ENCODE measurements at regions not wholly inside any gene's neighbourhood (a gene's known extent, or its start where the extent isn't known, plus 50 kb on each side); places are given as distances from the start of the nearest gene placed in this dataset.

DNA sequence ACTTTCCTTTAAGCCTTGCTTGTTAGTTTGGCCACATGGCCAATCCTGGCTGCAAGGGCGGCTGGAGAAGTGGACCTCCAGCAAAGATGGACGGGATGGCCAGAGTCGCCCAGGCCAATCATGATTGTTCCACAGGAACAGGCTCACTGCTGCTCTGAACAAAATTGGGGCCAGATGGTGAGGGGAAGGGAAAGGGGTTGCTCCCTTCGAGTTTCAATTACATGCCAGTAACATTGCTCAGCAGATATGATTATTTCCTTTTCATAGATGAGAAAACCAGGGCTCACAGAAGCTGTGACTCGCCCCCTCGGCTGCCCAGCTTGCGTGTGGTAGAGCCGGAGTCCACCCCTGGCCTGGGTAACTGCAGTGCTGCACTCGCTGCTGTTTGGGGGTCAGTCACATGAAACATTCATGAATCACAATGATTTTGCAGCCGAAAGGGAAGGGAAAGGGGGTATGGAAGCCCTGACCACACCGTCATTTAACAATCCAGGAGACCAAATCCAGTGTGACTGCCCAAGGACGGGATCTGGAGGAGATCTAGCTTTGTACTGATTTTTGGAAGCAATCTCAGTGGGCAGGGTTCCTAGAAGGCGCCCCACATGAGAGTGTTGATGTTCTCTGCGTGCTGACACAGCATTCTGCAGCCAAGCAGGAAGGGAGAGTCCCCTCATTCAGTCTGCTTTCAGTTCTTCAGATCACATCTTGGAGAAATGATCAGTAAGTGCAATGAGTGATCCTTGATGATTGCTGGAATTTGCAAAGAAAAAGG, 77.3 kb upstream of the MSX1 start:
- no peak overlapping the region for H3K4me3 ChIP-seq (ENCODE audit: control insufficient read depth in 1 of 7, extremely low read depth in 1 of 7, insufficient read depth in 4 of 7, low read depth in 2 of 7, low read length in 6 of 7)

DNA sequence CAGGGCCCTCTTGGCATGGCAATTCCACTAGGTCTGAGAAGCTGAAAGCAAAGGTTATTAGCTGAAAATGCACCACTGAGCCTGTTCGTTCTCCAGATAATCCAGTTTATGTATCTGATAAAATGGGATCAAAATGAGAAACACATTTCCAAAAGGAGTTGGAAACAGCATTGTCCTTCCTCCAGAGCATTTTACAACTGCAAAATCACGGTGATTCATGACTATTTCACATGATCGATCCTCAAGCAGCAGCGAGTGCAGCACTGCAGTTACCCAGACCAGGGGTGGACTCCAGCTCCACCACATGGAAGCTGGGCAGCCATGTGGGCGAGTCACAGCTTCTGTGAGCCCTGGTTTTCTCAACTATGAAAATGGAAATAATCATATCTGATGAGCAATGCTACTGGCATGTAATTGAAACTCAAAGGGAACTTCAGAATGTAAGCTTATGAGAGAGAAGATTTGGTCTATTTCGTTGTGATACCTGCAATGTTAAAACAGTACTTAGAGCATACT, 78.7 kb upstream of the MSX1 start:
- no peaks in the 10 kb centered on the region for H3K27me3 ChIP-seq (replicated peaks in 2 of 5; ENCODE audit: control insufficient read depth in 4 of 5, insufficient read depth in 5 of 5, low read length in 4 of 5)
- no peak overlapping the region for H3K27ac ChIP-seq (ENCODE audit: insufficient read depth in 1 of 2, low read depth in 1 of 2, low read length in 2 of 2, poor library complexity in 1 of 2, severe bottlenecking in 2 of 2)
- H3K4me1 ChIP-seq (ENCODE audit: control extremely low read depth in 1 of 4, control insufficient read depth in 4 of 4, insufficient read depth in 4 of 4, low read length in 3 of 4) = peaks cover 0 to 3% (median 0%) of the 10 kb centered on the region in 4 experiments
- H3K9me3 ChIP-seq (ENCODE audit: control extremely low read depth in 1 of 5, control insufficient read depth in 4 of 5, insufficient read depth in 2 of 5, low read depth in 1 of 5, low read length in 4 of 5) = peaks cover 0 to 14% (median 5%) of the 10 kb centered on the region in 5 experiments
- POLR2A ChIA-PET = no interaction called here
- H3K4me3 ChIP-seq (ENCODE audit: control insufficient read depth in 1 of 7, extremely low read depth in 1 of 7, insufficient read depth in 4 of 7, low read depth in 2 of 7, low read length in 6 of 7) = no peak overlapping the region
- CTCF ChIA-PET = no interaction called here
- DNase-seq = no peak
- H3K36me3 ChIP-seq (ENCODE audit: control insufficient read depth in 4 of 4, insufficient read depth in 4 of 4, low read length in 3 of 4) = no peaks in the 10 kb centered on the region
- 90% methylated on average over 5 of the region's 6 CpGs for WGBS (ENCODE audit: insufficient coverage)

More for the DNA sequence above, 77.3 kb upstream of the MSX1 start:
- Histone ChIP-seq H3K9me3 (ENCODE audit: control extremely low read depth in 1 of 5, control insufficient read depth in 4 of 5, insufficient read depth in 2 of 5, low read depth in 1 of 5, low read length in 4 of 5) (peaks cover 0 to 22% (median 5%) of the 10 kb centered on the region in 5 experiments), H3K27me3 (replicated peaks in 2 of 5; ENCODE audit: control insufficient read depth in 4 of 5, insufficient read depth in 5 of 5, low read length in 4 of 5) (no peaks in the 10 kb centered on the region), H3K27ac (ENCODE audit: insufficient read depth in 1 of 2, low read depth in 1 of 2, low read length in 2 of 2, poor library complexity in 1 of 2, severe bottlenecking in 2 of 2) (no peak overlapping the region), H3K4me1 (ENCODE audit: control extremely low read depth in 1 of 4, control insufficient read depth in 4 of 4, insufficient read depth in 4 of 4, low read length in 3 of 4) (peaks cover 0 to 3% (median 1%) of the 10 kb centered on the region in 4 experiments), H3K36me3 (ENCODE audit: control insufficient read depth in 4 of 4, insufficient read depth in 4 of 4, low read length in 3 of 4) (no peaks in the 10 kb centered on the region)
- ChIA-PET POLR2A (no interaction called here), CTCF (no interaction called here)
- 83% methylated on average over 13 of the region's 14 CpGs for WGBS (ENCODE audit: insufficient coverage)
- DNase-seq = peak in 1 of 3 donors; percentile 5

DNA sequence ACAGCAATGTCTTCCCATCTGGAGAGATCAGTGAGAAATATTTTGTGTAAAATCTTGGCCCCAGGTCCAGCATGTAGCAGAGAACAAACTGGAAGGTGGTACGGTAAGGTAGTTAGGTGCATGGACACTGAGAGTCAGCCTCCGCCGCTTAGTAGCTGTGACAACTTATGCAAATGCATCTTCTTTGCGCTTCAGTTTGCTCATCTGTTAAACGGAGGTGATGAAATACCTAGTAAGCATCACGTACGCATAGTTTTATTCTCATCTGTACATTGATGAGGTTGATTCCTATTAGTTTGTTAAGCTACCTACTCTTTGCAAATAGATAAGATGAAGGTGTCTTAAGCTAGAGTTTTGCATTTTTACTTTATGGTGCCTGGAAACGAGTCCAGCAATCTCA, 80.0 kb upstream of the MSX1 start:
- POLR2A ChIA-PET = no interaction called here
- no peak overlapping the region for H3K27ac ChIP-seq (ENCODE audit: insufficient read depth in 1 of 2, low read depth in 1 of 2, low read length in 2 of 2, poor library complexity in 1 of 2, severe bottlenecking in 2 of 2)
- H3K4me1 ChIP-seq (ENCODE audit: control extremely low read depth in 1 of 4, control insufficient read depth in 4 of 4, insufficient read depth in 4 of 4, low read length in 3 of 4) = peaks cover 0 to 3% (median 0%) of the 10 kb centered on the region in 4 experiments
- no peaks in the 10 kb centered on the region for H3K27me3 ChIP-seq (replicated peaks in 2 of 5; ENCODE audit: control insufficient read depth in 4 of 5, insufficient read depth in 5 of 5, low read length in 4 of 5)
- H3K36me3 ChIP-seq (ENCODE audit: control insufficient read depth in 4 of 4, insufficient read depth in 4 of 4, low read length in 3 of 4) = no peaks in the 10 kb centered on the region
- H3K4me3 ChIP-seq (ENCODE audit: control insufficient read depth in 1 of 7, extremely low read depth in 1 of 7, insufficient read depth in 4 of 7, low read depth in 2 of 7, low read length in 6 of 7) = no peak overlapping the region
- H3K9me3 ChIP-seq (ENCODE audit: control extremely low read depth in 1 of 5, control insufficient read depth in 4 of 5, insufficient read depth in 2 of 5, low read depth in 1 of 5, low read length in 4 of 5) = peaks cover 0 to 14% (median 5%) of the 10 kb centered on the region in 5 experiments
- DNase-seq = no peak
- CTCF ChIA-PET = no interaction called here
- WGBS (ENCODE audit: insufficient coverage) = 88% methylated on average over 4 of the region's 8 CpGs

DNA sequence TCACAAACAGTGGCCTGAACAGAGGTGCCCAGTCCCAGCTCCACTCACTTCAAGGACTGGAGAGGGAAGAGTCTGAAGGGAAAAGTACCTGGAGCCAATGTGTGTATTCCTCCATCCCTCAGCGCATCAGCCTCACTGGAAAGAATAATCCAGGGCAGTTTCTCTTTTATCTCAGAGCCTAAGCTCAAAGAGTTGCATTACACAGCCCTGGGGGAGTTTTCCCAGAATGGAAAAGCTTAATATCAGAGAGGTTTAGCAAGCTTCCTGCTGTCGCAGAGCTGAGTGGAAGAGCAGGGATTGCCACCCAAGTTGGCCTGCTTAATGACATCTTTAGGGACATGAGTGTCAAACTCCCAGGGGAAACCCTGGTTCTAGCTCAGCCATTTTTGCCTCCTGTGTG, 80.4 kb upstream of the MSX1 start:
- CTCF ChIA-PET = no interaction called here
- H3K27me3 ChIP-seq (replicated peaks in 2 of 5; ENCODE audit: control insufficient read depth in 4 of 5, insufficient read depth in 5 of 5, low read length in 4 of 5) = no peaks in the 10 kb centered on the region
- H3K9me3 ChIP-seq (ENCODE audit: control extremely low read depth in 1 of 5, control insufficient read depth in 4 of 5, insufficient read depth in 2 of 5, low read depth in 1 of 5, low read length in 4 of 5) = peaks cover 0 to 14% (median 5%) of the 10 kb centered on the region in 5 experiments

DNA sequence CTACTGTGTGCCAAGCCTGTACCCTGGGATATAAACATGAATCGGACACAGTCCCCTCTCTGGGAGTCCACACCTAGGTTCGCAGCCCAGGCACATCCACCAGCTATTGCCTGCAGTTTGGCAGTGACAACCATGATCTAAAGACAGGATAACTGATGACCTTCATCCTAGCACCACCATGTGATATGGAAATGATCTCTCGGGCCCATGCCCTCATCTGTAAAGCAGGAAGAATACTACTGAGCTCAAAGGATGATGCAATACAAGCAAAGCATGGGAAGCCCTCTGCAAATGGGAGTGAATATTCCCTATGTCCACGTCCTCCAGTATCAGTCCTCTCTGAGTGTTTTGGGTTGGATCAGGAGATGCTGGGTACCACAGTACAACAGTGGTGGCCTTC, 80.9 kb upstream of the MSX1 start:
- H3K27ac ChIP-seq (ENCODE audit: insufficient read depth in 1 of 2, low read depth in 1 of 2, low read length in 2 of 2, poor library complexity in 1 of 2, severe bottlenecking in 2 of 2) = no peak overlapping the region
- ChIA-PET POLR2A (no interaction called here), CTCF (no interaction called here)
- no peak overlapping the region for H3K4me3 ChIP-seq (ENCODE audit: control insufficient read depth in 1 of 7, extremely low read depth in 1 of 7, insufficient read depth in 4 of 7, low read depth in 2 of 7, low read length in 6 of 7)
- 100% methylated on average over 2 of the region's 4 CpGs for WGBS (ENCODE audit: insufficient coverage)
- H3K27me3 ChIP-seq (replicated peaks in 2 of 5; ENCODE audit: control insufficient read depth in 4 of 5, insufficient read depth in 5 of 5, low read length in 4 of 5) = no peaks in the 10 kb centered on the region
- peaks cover 0 to 14% (median 5%) of the 10 kb centered on the region in 5 experiments for H3K9me3 ChIP-seq (ENCODE audit: control extremely low read depth in 1 of 5, control insufficient read depth in 4 of 5, insufficient read depth in 2 of 5, low read depth in 1 of 5, low read length in 4 of 5)
- no peak for DNase-seq
- no peaks in the 10 kb centered on the region for H3K36me3 ChIP-seq (ENCODE audit: control insufficient read depth in 4 of 4, insufficient read depth in 4 of 4, low read length in 3 of 4)
- H3K4me1 ChIP-seq (ENCODE audit: control extremely low read depth in 1 of 4, control insufficient read depth in 4 of 4, insufficient read depth in 4 of 4, low read length in 3 of 4) = peaks cover 0 to 3% (median 0%) of the 10 kb centered on the region in 4 experiments

More for the DNA sequence above, 80.4 kb upstream of the MSX1 start:
- H3K4me1 ChIP-seq (ENCODE audit: control extremely low read depth in 1 of 4, control insufficient read depth in 4 of 4, insufficient read depth in 4 of 4, low read length in 3 of 4) = peaks cover 0 to 3% (median 0%) of the 10 kb centered on the region in 4 experiments
- WGBS (ENCODE audit: insufficient coverage) = 77% methylated on average over 1 of the region's 2 CpGs
- POLR2A ChIA-PET = no interaction called here
- no peak overlapping the region for H3K4me3 ChIP-seq (ENCODE audit: control insufficient read depth in 1 of 7, extremely low read depth in 1 of 7, insufficient read depth in 4 of 7, low read depth in 2 of 7, low read length in 6 of 7)
- H3K36me3 ChIP-seq (ENCODE audit: control insufficient read depth in 4 of 4, insufficient read depth in 4 of 4, low read length in 3 of 4) = no peaks in the 10 kb centered on the region
- no peak for DNase-seq
- H3K27ac ChIP-seq (ENCODE audit: insufficient read depth in 1 of 2, low read depth in 1 of 2, low read length in 2 of 2, poor library complexity in 1 of 2, severe bottlenecking in 2 of 2) = no peak overlapping the region

DNA sequence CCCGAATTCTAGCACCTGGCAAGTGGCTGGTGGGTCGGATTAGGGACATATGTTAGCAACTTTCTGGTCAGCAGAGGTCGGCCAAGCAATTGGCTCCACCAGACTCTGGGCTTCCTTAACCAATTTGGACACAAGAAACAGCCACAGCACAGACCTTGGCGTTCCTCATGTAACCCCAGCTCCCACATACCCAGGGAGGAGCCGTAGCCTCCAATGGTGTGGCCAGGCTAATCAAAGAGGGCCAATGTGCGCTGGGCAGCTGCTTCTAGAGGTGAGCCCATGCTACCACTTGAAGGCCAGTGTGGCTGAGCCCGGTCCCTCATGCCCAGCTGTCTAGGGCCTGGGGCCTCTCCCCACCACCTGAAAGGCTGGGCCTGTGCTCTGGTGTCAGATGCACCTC, 82.5 kb upstream of the MSX1 start:
- H3K9me3 ChIP-seq (ENCODE audit: control extremely low read depth in 1 of 5, control insufficient read depth in 4 of 5, insufficient read depth in 2 of 5, low read depth in 1 of 5, low read length in 4 of 5) = peaks cover 0 to 14% (median 5%) of the 10 kb centered on the region in 5 experiments
- ChIA-PET POLR2A (no interaction called here), CTCF (no interaction called here)
- no peak for DNase-seq
- no peaks in the 10 kb centered on the region for H3K4me1 ChIP-seq (ENCODE audit: control extremely low read depth in 1 of 4, control insufficient read depth in 4 of 4, insufficient read depth in 4 of 4, low read length in 3 of 4)
- WGBS (ENCODE audit: insufficient coverage) = 93% methylated on average over 7 of the region's 7 CpGs
- no peak overlapping the region for H3K4me3 ChIP-seq (ENCODE audit: control insufficient read depth in 1 of 7, extremely low read depth in 1 of 7, insufficient read depth in 4 of 7, low read depth in 2 of 7, low read length in 6 of 7)
- no peaks in the 10 kb centered on the region for H3K27me3 ChIP-seq (replicated peaks in 2 of 5; ENCODE audit: control insufficient read depth in 4 of 5, insufficient read depth in 5 of 5, low read length in 4 of 5)
- no peak overlapping the region for H3K27ac ChIP-seq (ENCODE audit: insufficient read depth in 1 of 2, low read depth in 1 of 2, low read length in 2 of 2, poor library complexity in 1 of 2, severe bottlenecking in 2 of 2)
- no peaks in the 10 kb centered on the region for H3K36me3 ChIP-seq (ENCODE audit: control insufficient read depth in 4 of 4, insufficient read depth in 4 of 4, low read length in 3 of 4)

DNA sequence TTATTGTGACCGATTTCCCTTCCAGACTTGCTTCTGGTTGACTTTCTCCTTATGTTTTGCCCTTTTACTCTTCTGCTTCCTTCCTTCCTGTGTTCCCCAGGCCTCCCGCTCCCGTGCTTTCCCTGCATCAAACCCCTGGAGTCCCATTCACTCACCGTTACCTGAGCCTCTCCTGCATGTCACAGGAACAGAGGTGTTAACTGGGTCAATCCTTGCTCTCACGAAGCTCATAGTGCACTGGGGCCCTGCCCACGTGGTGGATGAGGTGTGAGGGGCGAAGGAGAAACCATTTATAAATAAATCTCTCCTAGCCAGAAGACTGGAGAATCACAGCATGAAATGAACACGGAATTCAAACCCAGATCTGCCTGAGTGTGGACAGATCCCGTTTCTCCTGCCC, 83.1 kb upstream of the MSX1 start:
- no peak overlapping the region for H3K4me3 ChIP-seq (ENCODE audit: control insufficient read depth in 1 of 7, extremely low read depth in 1 of 7, insufficient read depth in 4 of 7, low read depth in 2 of 7, low read length in 6 of 7)
- H3K9me3 ChIP-seq (ENCODE audit: control extremely low read depth in 1 of 5, control insufficient read depth in 4 of 5, insufficient read depth in 2 of 5, low read depth in 1 of 5, low read length in 4 of 5) = peaks cover 0 to 8% (median 2%) of the 10 kb centered on the region in 5 experiments
- 88% methylated on average over 3 of the region's 9 CpGs for WGBS (ENCODE audit: insufficient coverage)
- ChIA-PET CTCF (no interaction called here), POLR2A (no interaction called here)
- no peaks in the 10 kb centered on the region for H3K36me3 ChIP-seq (ENCODE audit: control insufficient read depth in 4 of 4, insufficient read depth in 4 of 4, low read length in 3 of 4)
- no peak overlapping the region for H3K27ac ChIP-seq (ENCODE audit: insufficient read depth in 1 of 2, low read depth in 1 of 2, low read length in 2 of 2, poor library complexity in 1 of 2, severe bottlenecking in 2 of 2)
- no peak for DNase-seq
- H3K4me1 ChIP-seq (ENCODE audit: control extremely low read depth in 1 of 4, control insufficient read depth in 4 of 4, insufficient read depth in 4 of 4, low read length in 3 of 4) = no peaks in the 10 kb centered on the region
- H3K27me3 ChIP-seq (replicated peaks in 2 of 5; ENCODE audit: control insufficient read depth in 4 of 5, insufficient read depth in 5 of 5, low read length in 4 of 5) = no peaks in the 10 kb centered on the region
